ENCODE measurements at regions not wholly inside any gene's neighbourhood (a gene's known extent, or its start where the extent isn't known, plus 50 kb on each side); places are given as distances from the start of the nearest gene placed in this dataset.

GRCh38 chr2:226267516-226268289 is 531.9 kb downstream of the IRS1 start:
- DNase-seq = no peak

- no peak for DNase-seq
These were observed 542.8 kb downstream of the IRS1 start for GRCh38 chr2:226256709-226257376.

- no peak for DNase-seq
These were observed 543.4 kb downstream of the IRS1 start for GRCh38 chr2:226256237-226256636.

- no peak for DNase-seq
These were observed 548.0 kb downstream of the IRS1 start for GRCh38 chr2:226251661-226252060.

GRCh38 chr2:226247289-226248275 is 552.0 kb downstream of the IRS1 start:
- DNase-seq = no peak

- DNase-seq = no peak
These were observed 565.4 kb downstream of the IRS1 start for GRCh38 chr2:226234187-226234586.

GRCh38 chr2:226233388-226233787 is 566.2 kb downstream of the IRS1 start:
- DNase-seq = no peak

GRCh38 chr2:226228080-226228479 is 571.5 kb downstream of the IRS1 start:
- DNase-seq = no peak

GRCh38 chr2:226227341-226227740 is 572.3 kb downstream of the IRS1 start:
- no peak for DNase-seq

GRCh38 chr2:226223704-226224103 is 575.9 kb downstream of the IRS1 start:
- DNase-seq = no peak

GRCh38 chr2:226220511-226220910 is 579.1 kb downstream of the IRS1 start:
- DNase-seq = no peak

- no peak for DNase-seq
These were observed 582.4 kb downstream of the IRS1 start for GRCh38 chr2:226217191-226217590.

GRCh38 chr2:226216575-226216974 is 583.0 kb downstream of the IRS1 start:
- no peak for DNase-seq

- peak; percentile 12 for DNase-seq
These were observed 583.6 kb downstream of the IRS1 start for GRCh38 chr2:226215902-226216503.

- DNase-seq = no peak
These were observed 585.9 kb downstream of the IRS1 start for GRCh38 chr2:226213717-226214116.

- DNase-seq = no peak
These were observed 588.2 kb downstream of the IRS1 start for GRCh38 chr2:226211439-226211838.

GRCh38 chr2:226208726-226209125 is 590.9 kb downstream of the IRS1 start:
- no peak for DNase-seq

GRCh38 chr2:226207671-226208070 is 591.9 kb downstream of the IRS1 start:
- no peak for DNase-seq

GRCh38 chr2:226199555-226199954 is 600.1 kb downstream of the IRS1 start:
- no peak for DNase-seq

GRCh38 chr2:226198956-226199355 is 600.7 kb downstream of the IRS1 start:
- DNase-seq = no peak

- DNase-seq = no peak
These were observed 609.0 kb downstream of the IRS1 start for GRCh38 chr2:226190479-226191252.

- DNase-seq = no peak
These were observed 610.6 kb downstream of the IRS1 start for GRCh38 chr2:226189061-226189460.
